ENCODE measurements at regions not wholly inside any gene's neighbourhood (a gene's known extent, or its start where the extent isn't known, plus 50 kb on each side); places are given as distances from the start of the nearest gene placed in this dataset.

DNA sequence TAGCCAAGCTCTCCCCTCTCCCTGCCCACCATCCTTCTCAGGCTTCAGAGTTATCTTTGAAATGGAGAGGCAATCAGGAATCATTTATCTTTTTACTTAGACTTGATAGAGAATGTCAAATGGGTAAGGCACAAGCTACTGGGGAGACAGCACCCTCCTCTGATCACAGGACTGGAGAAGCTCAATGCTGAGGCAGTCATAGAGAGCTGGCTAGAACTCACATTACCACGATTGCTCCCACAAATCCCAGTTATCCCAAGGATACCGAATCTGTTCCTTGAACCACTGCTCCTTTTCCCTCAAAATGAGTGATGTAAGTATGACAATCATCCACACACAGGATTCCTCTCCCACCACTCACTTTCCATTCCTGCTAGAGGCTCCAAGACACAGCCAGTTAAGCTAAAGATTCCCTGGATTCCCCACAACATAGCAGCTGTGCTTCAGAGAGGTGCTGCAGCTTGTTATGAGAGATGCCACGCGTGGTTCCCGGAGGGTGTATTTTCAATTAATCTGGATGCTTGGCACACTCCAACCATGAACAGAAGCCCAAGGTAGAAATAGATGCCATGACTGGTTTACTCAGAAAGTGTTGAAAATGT, 96.2 kb upstream of the VGLL2 start:
- DNase-seq, result no peak

DNA sequence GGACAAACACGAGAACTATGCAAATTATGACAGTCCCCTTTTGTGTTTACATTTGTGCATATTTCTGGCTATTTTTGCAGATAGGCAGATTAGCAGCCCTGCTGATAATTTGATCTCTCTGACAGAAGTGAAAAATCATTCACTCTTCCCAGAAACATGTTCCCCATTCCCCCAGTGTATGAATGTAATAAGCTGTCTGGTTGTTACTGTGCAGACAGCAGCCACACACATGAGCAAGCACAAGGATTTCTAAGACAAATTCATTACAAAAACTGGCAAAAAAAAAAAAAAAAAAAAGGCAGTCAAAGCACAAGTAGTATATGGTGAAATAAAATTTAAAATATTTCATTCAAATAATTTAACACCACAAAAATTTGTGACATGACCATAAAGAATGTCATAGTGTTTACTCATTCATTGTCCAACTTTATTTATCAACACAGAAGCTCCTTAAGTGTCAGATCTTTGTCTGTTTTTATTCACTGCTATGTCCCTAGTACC, 95.5 kb upstream of the VGLL2 start:
- DNase-seq, result peak; percentile 17 to 31

DNA sequence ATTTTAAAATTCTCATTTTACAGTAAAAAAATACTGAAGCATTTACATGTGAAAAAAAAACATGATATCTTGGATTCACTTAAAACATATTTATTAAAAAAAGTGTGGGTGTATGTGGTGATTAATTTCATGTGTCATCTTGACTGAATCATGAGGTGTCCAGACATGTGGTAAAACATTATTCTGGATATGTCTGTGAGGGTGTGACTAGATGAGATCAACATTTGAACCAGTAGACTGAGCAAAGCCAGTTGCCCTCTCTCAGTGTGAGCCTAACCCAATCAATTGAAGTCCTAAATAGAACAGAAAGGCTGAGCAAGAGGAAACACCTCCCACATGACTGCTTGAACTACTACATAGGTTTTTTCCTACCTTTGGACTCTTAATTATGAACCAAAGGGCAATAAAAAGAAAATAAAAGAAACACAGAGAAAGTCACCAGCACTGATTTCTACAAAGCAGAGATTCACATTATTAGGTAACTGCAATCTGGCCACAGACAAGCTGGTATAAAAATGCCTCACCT, 90.5 kb upstream of the VGLL2 start:
- no peak for DNase-seq

DNA sequence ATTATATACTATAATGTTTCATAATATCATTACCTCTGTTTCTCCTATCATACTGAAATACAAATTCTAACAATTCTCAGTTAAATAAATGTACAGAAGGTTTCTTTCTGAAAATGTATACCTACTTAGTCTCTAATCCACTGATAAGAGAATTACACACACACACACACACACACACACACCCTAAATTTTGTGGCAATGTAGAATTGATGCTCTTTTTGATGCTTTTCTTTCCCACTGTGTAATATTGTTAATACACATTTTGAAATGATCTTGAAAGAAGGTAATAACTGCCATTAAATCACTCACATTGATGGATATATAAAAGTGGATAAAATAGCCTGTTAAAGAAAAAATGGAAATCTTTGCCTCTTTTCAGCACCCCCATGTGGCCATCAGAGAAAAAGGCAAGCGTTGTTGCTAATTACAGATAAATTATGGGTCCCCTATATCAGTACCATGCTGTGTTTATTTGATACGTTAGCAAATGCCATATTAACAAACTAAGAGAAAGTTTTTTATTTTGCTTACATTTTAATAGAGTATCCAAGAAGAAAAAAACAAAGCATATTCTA, 76.6 kb upstream of the VGLL2 start:
- peak in 1 of 2 experiments; percentile 37 for DNase-seq

DNA sequence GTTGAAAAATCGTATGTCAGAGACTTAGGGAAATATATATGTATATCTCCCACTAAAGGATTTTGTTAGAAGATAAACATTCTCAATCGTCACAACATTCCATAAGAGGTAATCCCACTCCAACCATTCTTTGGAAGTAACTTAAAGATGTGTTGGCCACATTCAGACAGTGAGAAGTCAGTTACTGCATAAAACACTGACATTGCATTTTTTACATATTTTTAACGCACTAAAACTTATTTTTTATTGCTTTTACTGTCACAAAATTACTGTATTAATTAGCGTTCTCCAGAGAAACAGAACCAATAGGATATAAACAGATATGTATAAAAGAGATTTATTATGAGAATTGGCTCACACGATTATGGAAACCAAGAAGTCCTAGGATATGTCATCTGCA, 74.3 kb upstream of the VGLL2 start:
- DNase-seq, result no peak

DNA sequence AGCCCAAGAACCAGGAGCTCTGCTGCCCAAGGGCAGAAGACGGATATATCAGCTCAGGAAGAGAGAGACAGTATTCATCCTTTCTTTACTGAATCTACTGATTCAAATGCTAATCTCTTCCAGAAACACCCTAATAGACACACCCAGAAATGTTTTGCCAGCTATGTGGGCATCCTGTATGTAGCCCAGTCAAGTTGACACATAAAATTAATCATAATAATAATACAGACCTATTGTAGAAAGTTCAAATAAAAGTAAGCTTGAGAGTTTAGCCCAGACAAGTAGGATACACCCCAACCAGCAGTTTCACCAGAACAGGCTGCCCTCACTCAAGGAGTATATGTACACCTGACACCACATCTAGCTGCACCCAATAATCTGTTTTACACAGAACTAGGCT, 73.9 kb upstream of the VGLL2 start:
- DNase-seq, result no peak

DNA sequence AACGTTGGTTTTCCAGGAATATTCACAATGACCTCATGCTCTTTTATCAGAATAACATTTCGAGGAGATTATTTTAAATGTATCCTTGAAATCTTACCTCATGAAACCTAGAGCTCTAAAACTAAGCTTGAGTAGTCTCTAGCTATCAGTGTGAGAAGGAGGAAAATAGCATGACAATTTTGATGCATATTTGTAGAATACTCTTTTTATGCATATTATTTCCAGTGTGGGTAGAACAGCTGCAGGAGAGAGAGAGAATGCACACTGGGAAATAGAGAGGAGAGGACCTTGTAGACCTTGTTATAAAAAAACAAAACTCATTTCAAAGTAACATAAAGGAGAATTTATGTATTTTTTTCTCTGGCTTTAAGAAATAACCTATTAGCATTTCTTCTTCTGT, 71.1 kb upstream of the VGLL2 start:
- no peak for DNase-seq

DNA sequence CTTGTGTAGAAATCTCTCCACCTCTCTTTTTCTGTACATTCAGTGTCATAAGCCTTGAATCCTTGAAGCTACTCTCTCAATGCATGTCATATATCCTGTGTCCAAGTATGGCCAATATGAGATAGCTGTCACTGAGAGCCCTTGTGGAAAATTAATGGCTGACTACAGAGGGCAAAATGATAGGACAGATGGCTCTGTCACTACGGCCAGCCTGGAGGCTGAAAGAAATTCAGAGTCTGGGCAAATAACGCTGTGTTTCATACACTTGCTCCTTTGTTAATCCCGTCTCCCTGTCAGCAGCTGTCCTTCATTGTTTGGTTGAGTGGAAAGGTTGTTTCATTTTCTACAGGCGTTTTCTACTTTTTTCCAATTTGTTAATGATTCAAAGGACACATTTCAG, 70.4 kb upstream of the VGLL2 start:
- DNase-seq, result no peak

DNA sequence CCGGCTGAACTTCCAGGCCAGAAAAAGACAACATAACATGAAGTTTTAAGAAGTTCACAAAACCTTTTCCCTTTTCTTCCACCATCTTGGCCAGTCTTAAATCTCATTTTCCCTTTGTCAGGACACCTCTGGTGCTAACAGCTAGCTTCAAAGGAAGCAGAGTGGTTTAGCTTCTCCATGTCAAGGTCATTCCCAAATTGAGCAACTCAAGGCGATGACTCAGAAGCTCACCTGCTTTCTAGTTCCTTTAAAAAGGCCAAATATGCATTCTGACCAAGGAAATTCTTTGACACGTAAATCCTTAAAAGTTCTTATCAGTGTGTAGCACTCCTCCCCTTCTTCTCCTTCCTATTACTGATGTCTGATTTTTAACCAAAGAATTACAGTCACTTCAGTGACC, 69.6 kb upstream of the VGLL2 start:
- DNase-seq, result no peak

DNA sequence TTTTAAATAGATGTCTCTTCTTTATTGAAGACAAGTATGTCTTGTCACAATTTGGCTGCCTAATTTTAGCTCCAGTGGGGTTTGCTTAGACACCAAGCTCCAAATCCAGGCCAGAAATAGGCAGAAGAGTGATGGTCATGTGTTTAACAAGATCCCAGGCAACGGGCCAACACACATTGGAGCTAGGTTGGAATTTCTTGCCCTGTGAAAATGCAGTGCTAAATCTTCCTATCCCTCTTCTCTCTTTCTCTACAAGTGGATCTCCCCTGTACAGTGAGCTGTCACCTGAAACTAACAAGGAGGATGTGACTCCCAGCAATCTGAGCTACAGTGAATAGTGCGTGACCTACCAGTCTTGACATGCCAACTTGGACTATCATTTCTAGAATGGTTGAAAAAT, 65.3 kb upstream of the VGLL2 start:
- no peak for DNase-seq

DNA sequence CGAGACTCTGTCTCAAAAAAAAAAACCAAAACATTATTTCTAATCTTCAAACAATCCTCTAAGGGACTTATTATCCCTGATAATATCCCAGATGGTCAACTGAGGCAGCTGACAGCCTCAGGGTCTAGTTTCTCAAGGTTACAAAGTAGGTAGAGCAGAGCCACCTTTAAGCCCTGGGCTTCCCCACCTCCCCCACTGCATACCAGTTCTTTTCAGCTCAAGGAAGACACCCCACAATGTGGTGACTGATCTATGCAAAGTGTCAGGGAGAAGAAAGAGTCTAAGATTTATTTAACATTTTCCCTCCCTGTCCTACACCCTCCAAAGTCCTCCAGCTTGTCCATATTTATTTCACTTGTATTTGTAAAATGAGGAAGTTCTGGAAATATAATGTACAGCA, 60.5 kb upstream of the VGLL2 start:
- no peak for DNase-seq

DNA sequence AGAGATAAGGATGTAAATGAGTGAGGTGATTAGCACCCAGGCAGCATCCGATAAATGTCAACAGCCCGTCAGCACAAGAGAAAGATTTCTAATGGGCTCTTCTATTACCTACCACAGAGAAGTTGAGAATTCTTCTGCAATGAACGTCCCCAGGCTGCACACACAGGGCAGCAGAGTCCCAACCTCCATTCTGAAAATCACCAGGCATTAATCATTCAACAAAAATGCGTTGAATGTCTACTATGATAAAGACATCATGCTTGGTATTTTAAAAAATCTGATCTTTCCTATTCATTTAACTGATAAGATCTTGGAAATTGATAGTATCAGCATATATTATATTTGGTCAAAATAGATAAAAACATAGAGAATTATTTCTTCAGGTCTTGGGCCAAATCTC, 59.5 kb upstream of the VGLL2 start:
- no peak for DNase-seq

DNA sequence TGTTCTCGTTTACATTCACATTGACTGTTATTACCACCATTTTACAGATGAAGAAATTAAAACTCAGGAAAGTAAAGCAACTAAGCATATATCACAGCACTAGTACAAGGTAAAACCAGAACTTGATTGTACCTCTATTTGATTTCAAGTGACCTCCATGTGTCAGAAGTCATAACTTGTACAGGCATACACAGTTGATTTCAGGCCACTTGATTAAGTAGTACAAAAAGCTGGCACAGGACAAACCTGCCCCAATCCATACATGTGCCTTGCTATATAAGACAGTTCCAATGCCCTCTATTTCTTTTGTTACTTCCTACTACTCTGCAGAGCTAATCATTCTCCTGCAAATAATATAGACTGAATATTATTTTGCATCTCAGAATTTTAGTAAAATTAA, 58.8 kb upstream of the VGLL2 start:
- no peak for DNase-seq

DNA sequence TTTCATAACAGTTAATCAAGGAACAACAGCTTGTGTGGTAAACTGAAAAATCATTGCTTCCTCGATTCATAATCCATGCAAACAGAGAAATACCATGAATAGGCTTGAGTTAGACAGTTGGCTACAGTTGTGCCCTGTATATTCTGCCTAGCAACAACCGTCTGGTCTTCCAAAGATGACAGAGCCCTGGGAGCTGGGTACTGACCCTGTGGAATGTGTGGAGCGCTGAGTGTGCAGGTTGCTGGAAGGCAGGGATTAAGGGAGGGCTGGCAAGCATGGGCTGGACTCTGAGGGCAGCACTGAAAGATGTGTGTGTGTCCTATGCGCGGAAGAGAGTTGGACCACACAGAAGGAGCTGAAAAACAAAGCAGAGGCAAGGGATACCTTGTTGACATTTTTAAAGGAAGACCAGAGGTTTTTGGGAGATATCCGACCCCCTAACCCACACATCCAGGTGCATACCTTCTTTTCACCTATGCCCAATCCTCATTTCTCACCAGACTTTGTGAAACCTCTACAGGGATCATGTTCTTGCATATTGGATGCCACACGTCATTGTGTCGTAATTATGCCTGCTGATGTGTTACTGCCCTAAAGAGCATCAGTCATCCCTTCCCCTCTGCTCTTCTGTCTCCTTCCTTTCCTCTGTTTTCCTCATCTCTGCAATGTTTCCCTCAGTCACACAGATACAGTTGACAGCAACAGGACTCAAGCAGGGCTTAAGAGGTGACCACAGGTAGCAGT, 58.2 kb upstream of the VGLL2 start:
- DNase-seq, result peak; percentile 6 to 42

DNA sequence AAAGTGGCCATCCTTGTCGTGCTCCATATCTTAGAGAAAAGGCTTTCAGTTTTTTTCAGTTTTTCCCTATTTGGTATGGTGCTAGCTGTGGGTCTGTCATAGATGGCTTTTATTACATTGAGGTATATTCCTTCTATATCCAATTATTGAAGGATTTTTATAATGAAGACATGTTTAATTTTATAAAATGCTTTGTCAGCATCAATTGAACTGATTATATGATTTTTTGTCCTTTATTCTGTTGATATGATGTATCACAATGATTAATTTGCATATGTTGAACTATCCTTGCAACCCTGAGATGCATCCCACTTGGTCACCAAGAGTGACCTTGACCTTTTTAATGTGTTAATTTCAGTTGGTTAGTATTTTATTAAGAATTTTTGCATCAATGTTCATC, 55.1 kb upstream of the VGLL2 start:
- DNase-seq, result no peak

DNA sequence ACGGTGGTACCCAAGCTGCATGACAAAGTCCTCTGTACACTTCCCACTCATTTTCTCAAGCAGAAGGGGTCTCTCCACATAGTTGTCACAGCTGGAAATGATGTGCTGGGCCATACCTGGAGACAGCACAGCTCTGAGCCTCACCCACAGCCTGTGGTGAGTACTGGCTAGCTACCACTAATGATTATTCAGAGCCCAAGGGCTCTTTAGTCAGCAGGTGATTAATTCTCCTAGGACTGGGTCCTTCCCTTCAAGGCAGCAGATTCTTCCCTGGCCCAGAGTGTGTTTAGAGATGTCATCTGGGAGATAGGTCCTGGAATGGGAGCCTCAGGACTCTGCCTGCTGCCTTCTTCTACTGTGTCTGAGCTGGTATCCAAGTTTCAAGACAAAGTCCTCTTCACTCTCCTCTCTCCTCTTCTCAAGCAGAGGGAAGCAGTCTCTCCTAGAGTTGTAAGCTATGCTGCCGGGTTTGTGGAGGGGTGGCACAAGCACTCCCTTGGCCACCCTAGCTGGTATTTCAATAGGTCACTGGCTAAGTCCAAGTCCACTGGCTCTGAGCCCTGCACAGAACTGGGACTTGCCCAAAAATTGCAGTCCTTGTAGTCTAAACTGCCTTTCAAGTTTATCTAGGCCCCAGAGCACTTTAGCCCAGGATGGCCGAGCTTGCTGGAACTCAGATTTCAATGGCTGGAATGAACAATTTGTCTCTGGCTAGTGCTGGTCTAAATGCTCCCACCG, 49.8 kb upstream of the VGLL2 start:
- DNase-seq, result no peak
